Mucosa of descending colon (tissue), 3 donors: ENCODE measurements at regions not wholly inside any gene's neighbourhood (a gene's known extent, or its start where the extent isn't known, plus 50 kb on each side); places are given as distances from the start of the nearest gene placed in this dataset.
"Not testable (repeated sequence)": the region's sequence is repeated elsewhere in the genome, so short reads cannot be mapped to it uniquely, and the experiment has no call there.

Source experiments
- ATAC-seq: fragments of 200-7000 bp; cut with Tn5 transposase; one replicate; pipeline ENCODE4 v1.9.1; 2020; ENCODE audit warnings: mild to moderate bottlenecking, moderate library complexity
- DNase-seq, 3 donors: peaks; one replicate each; pipeline ENCODE4 v3.0.0-alpha.2; 2020
- H3K36me3 ChIP-seq: fragments of 200-600 bp; one replicate; pipeline ENCODE4 v1.8.0; 2021; ENCODE audit warnings: low read depth, mild to moderate bottlenecking
- H3K4me1 ChIP-seq: fragments of 200-600 bp; one replicate; pipeline ENCODE4 v1.8.0; 2021; ENCODE audit warnings: low read depth, mild to moderate bottlenecking
- H3K4me3 ChIP-seq: fragments of 200-600 bp; one replicate; pipeline ENCODE4 v1.8.0; 2021; ENCODE audit warnings: mild to moderate bottlenecking
- H3K9me3 ChIP-seq: fragments of 200-600 bp; one replicate; pipeline ENCODE4 v1.8.0; 2021; ENCODE audit warnings: mild to moderate bottlenecking
- CTCF ChIP-seq: fragments of 200-600 bp; IDR thresholded peaks from one replicate; pipeline ENCODE4 v1.8.0; 2022; ENCODE audit warnings: antibody characterized with exemption, mild to moderate bottlenecking
- intact Hi-C, 2 donors: fragments of 100-400 bp; cut with DNase I in 1 of 2; cut with micrococcal nuclease in 1 of 2; formaldehyde crosslinking; loops; one replicate each; pipeline versions ENCODE4 v1.11.0 to v1.11.1; 2022; cut with DNase I, micrococcal nuclease
- donor health status: DM: no; HTN: no; CAD: no; lungs with moderate emphysema.
- donor health status: DM: no; HTN: no; CAD: no.
- donor health status: DM: no; HTN: yes; CAD: no.

GRCh38 chr6:26232940-26233648 is 131.9 kb upstream of the BTN3A2 start:
- no peaks in the 10 kb centered on the region for H3K9me3 ChIP-seq
- no peak for TF ChIP-seq CTCF
- H3K4me1 ChIP-seq = peaks cover 3% of the 10 kb centered on the region
- DNase-seq (peak in 1 of 3 donors; percentile 61), ATAC-seq (peak; percentile 3)
- no peaks in the 10 kb centered on the region for H3K36me3 ChIP-seq
- intact Hi-C loops = no loop called here
- no peak overlapping the region for H3K4me3 ChIP-seq

- Histone ChIP-seq H3K4me3 (peak overlapping the region; percentile 36), H3K9me3 (no peaks in the 10 kb centered on the region), H3K36me3 (no peaks in the 10 kb centered on the region), H3K4me1 (peaks cover 3% of the 10 kb centered on the region)
- intact Hi-C loops = no loop called here
- ATAC-seq = peak; percentile 73
- TF ChIP-seq CTCF = no peak
- DNase-seq = peak; percentile 73 to 85 (median 79)
These were observed 131.2 kb upstream of the BTN3A2 start for GRCh38 chr6:26233649-26234420.

GRCh38 chr6:26234421-26235301 is 130.3 kb upstream of the BTN3A2 start:
- peak; percentile 71 to 85 (median 78) for DNase-seq
- H3K9me3 ChIP-seq = no peaks in the 10 kb centered on the region
- H3K36me3 ChIP-seq = no peaks in the 10 kb centered on the region
- H3K4me3 ChIP-seq = peak overlapping the region; percentile 36
- ATAC-seq = peak; percentile 87
- no peak for TF ChIP-seq CTCF
- intact Hi-C loops = no loop called here
- H3K4me1 ChIP-seq = peaks cover 3% of the 10 kb centered on the region

- H3K9me3 ChIP-seq = no peaks in the 10 kb centered on the region
- no peak for TF ChIP-seq CTCF
- H3K4me1 ChIP-seq = peaks cover 3% of the 10 kb centered on the region
- H3K36me3 ChIP-seq = no peaks in the 10 kb centered on the region
- DNase-seq = no peak
- no peak for ATAC-seq
- H3K4me3 ChIP-seq = no peak overlapping the region
- intact Hi-C loops = no loop called here
These were observed 129.7 kb upstream of the BTN3A2 start for GRCh38 chr6:26235302-26235670.

- peaks cover 20% of the 10 kb centered on the region for H3K4me1 ChIP-seq
- H3K4me3 ChIP-seq, ATAC-seq, intact Hi-C loops, DNase-seq, H3K9me3 ChIP-seq, H3K36me3 ChIP-seq: not testable (repeated sequence)
These were observed 125.6 kb upstream of the BTN3A2 start for GRCh38 chr6:26239415-26239814.
